ENCODE measurements at regions not wholly inside any gene's neighbourhood (a gene's known extent, or its start where the extent isn't known, plus 50 kb on each side); places are given as distances from the start of the nearest gene placed in this dataset.

GRCh38 chr9:134276453-134277245 lies 49.6 kb upstream of the RXRA start:
- Mint-ChIP-seq H3K36me3 (no peaks in the 10 kb centered on the region), H3K27ac (no peak overlapping the region), H3K4me1 (ENCODE audit: low read depth) (no peaks in the 10 kb centered on the region), H3K4me3 (no peak overlapping the region), H3K27me3 (peaks cover 4% of the 10 kb centered on the region), H3K9me3 (no peaks in the 10 kb centered on the region)
- POLR2A ChIA-PET = no interaction called here
- CTCF ChIA-PET = no interaction called here
- no peak for DNase-seq
- intact Hi-C loops (cut with micrococcal nuclease) = no loop called here
